HepG2 (cell line): ENCODE measurements at regions not wholly inside any gene's neighbourhood (a gene's known extent, or its start where the extent isn't known, plus 50 kb on each side); places are given as distances from the start of the nearest gene placed in this dataset.

ENCODE experiments used
- ATAC-seq: fragments of 200-7000 bp; cut with Tn5 transposase; 3 replicates; pipeline ENCODE4 v1.9.1; 2020; ENCODE audit warnings: mild to moderate bottlenecking, moderate library complexity
- BruUV-seq: library from RNA; stranded (reverse); fragments of 400-500 nt; replicated peaks from 2 replicates; lab custom pipeline; 2021; lab: Mats Ljungman, UMichigan
- CTCF ChIA-PET: fragments of 300-600 bp; formaldehyde crosslinking; extraction: SDS; loops from one replicate; lab custom pipeline; 2021; ENCODE audit warnings: low total read pairs, inconsistent platforms, low intra/inter-chr PET ratio; lab: Yijun Ruan, JAX
- POLR2A ChIA-PET: fragments of 350-600 bp; sonication (Branson Sonifier 250); formaldehyde crosslinking; loops from one replicate; lab custom pipeline; 2020; ENCODE audit warnings: antibody characterized with exemption, inconsistent platforms; lab: Yijun Ruan, JAX
- DNase-seq: peaks from one replicate; pipeline ENCODE4 v3.0.0-alpha.2; 2015; ENCODE audit warnings: low spot score
- FAIRE-seq: peaks from 3 replicates; lab custom pipeline; 2011; peaks lifted over from hg19 to GRCh38; lab: Jason Lieb, UNC
- H2AFZ ChIP-seq: one replicate; pipeline ENCODE4 v1.6.1; 2011; ENCODE audit warnings: low read length, inconsistent platforms
- H3K27ac ChIP-seq: fragments of 300-600 bp; 3 replicates; pipeline ENCODE4 v1.8.0; 2011; ENCODE audit warnings: mixed run types, mild to moderate bottlenecking, mixed read lengths, low read length, inconsistent platforms; ENCODE audit not compliant: insufficient read depth; ENCODE audit errors: extremely low read length
- H3K27me3 ChIP-seq, 2 experiments: fragments of 200-600 bp in 1 of 2; 2 replicates in 1 of 2; 3 replicates in 1 of 2; pipeline versions ENCODE4 v1.6.0 to v1.8.0; 2011; ENCODE audit warnings: low read length in 2 of 2, mild to moderate bottlenecking in 2 of 2, moderate library complexity in 2 of 2, inconsistent platforms in 1 of 2; ENCODE audit not compliant: insufficient read depth in 2 of 2, control insufficient read depth in 1 of 2
- H3K36me3 ChIP-seq, 2 experiments: fragments of 200-600 bp in 1 of 2; replicated peaks in 1 of 2; 2 replicates in 1 of 2; 3 replicates in 1 of 2; pipeline versions ENCODE4 v1.5.1 to v1.8.0; 2011; ENCODE audit warnings: low read length in 2 of 2, inconsistent platforms in 1 of 2; ENCODE audit not compliant: insufficient read depth in 2 of 2, control insufficient read depth in 1 of 2
- H3K4me1 ChIP-seq: 2 replicates; pipeline ENCODE4 v1.5.1; 2012; ENCODE audit warnings: low read length, inconsistent platforms; ENCODE audit not compliant: insufficient read depth
- H3K4me2 ChIP-seq: 2 replicates; pipeline ENCODE4 v1.6.0; 2011; ENCODE audit warnings: low read depth, low read length, inconsistent platforms
- H3K4me3 ChIP-seq, 3 experiments: fragments of 200-600 bp in 1 of 3; sonication (generic), shearing (Covaris generic) in 1 of 3; replicated peaks in 1 of 3; 2 replicates each; pipeline ENCODE4 v1.5.1; 2011 to 2016; ENCODE audit warnings: low read length in 3 of 3, inconsistent platforms in 2 of 3, low read depth in 2 of 3, mild to moderate bottlenecking in 2 of 3, control low read depth in 1 of 3, mixed read lengths in 1 of 3; ENCODE audit not compliant: insufficient read depth in 1 of 3
- H3K79me2 ChIP-seq: one replicate; pipeline ENCODE4 v1.6.1; 2011; ENCODE audit warnings: low read length, inconsistent platforms; ENCODE audit not compliant: insufficient read depth
- H3K9ac ChIP-seq: 2 replicates; pipeline ENCODE4 v1.6.0; 2011; ENCODE audit warnings: mild to moderate bottlenecking, low read depth, low read length, inconsistent platforms; ENCODE audit not compliant: insufficient read depth
- H3K9me3 ChIP-seq: 2 replicates; pipeline ENCODE4 v1.5.1; 2012; ENCODE audit warnings: mild to moderate bottlenecking, low read length
- H4K20me1 ChIP-seq: 2 replicates; pipeline ENCODE4 v1.6.0; 2011; ENCODE audit warnings: inconsistent platforms, mild to moderate bottlenecking, low read length, moderate library complexity; ENCODE audit not compliant: insufficient read depth
- DZIP1 ChIP-seq: sonication (generic); formaldehyde crosslinking; IDR thresholded peaks from 2 replicates; pipeline ENCODE4 v1.5.0; 2020; ENCODE audit warnings: mild to moderate bottlenecking, missing genetic modification reagents
- POGK ChIP-seq: sonication (generic); formaldehyde crosslinking; conservative IDR thresholded peaks from 2 replicates; pipeline ENCODE4 v1.8.0; 2022; ENCODE audit warnings: mild to moderate bottlenecking, moderate library complexity, missing genetic modification reagents
- ZSCAN12 ChIP-seq: sonication (generic); formaldehyde crosslinking; IDR thresholded peaks from 2 replicates; pipeline ENCODE4 v1.9.0; 2021; ENCODE audit warnings: mild to moderate bottlenecking, missing genetic modification reagents
- WGBS: methylation state at CpG from one replicate; pipeline ENCODE4 v1.1.6; 2017; ENCODE audit warnings: low lambda C conversion rate; 5-methylcytosine and 5-hydroxymethylcytosine counted together
- in situ Hi-C: cut with HindIII; loops from 2 replicates; pipeline ENCODE4 v1.10.0; 2017; ENCODE audit warnings: low pct_unique_long_range_greater_than_20kb; ENCODE audit not compliant: extremely low pct_ligation_motif_present
- intact Hi-C: fragments of 100-400 bp; cut with micrococcal nuclease; formaldehyde crosslinking; loops from one replicate; pipeline ENCODE4 v1.10.0; 2022; ENCODE audit not compliant: unreplicated experiment
- TF ChIP-seq, protein P1 (sequence below): sonication (generic); formaldehyde crosslinking; IDR thresholded peaks from 2 replicates; pipeline ENCODE4 v1.4.0; 2020; ENCODE audit warnings: mild to moderate bottlenecking, missing genetic modification reagents

- TF ChIP-seq ZSCAN12 (CRISPR knock-in tag) = no peak
- no peak for TF ChIP-seq DZIP1
- TF ChIP-seq, protein P1, sequence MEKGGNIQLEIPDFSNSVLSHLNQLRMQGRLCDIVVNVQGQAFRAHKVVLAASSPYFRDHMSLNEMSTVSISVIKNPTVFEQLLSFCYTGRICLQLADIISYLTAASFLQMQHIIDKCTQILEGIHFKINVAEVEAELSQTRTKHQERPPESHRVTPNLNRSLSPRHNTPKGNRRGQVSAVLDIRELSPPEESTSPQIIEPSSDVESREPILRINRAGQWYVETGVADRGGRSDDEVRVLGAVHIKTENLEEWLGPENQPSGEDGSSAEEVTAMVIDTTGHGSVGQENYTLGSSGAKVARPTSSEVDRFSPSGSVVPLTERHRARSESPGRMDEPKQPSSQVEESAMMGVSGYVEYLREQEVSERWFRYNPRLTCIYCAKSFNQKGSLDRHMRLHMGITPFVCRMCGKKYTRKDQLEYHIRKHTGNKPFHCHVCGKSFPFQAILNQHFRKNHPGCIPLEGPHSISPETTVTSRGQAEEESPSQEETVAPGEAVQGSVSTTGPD (CRISPR knock-in tag) = no peak
- no peak for TF ChIP-seq POGK (CRISPR knock-in tag)
- no peak overlapping the region for H3K4me2 ChIP-seq
- no peak for FAIRE-seq
- no peak for ATAC-seq
- no peak overlapping the region for H3K27ac ChIP-seq
- H2AFZ ChIP-seq = no peak overlapping the region
- ChIA-PET POLR2A (no interaction called here), CTCF (no interaction called here)
- no peaks in the 10 kb centered on the region for H3K4me1 ChIP-seq
- H3K4me3 ChIP-seq = no peak overlapping the region
- no peaks in the 10 kb centered on the region for H4K20me1 ChIP-seq
- 29% methylated on average over 3 of the region's 3 CpGs for WGBS
- no peak overlapping the region for H3K9ac ChIP-seq
- DNase-seq = no peak
- peaks cover 2 to 23% of the 10 kb centered on the region in 2 experiments; a peak in 4 of 5 replicates for H3K27me3 ChIP-seq
- H3K36me3 ChIP-seq = no peaks in the 10 kb centered on the region
- H3K9me3 ChIP-seq = no peaks in the 10 kb centered on the region
- H3K79me2 ChIP-seq = no peaks in the 10 kb centered on the region
- intact Hi-C loops = no loop called here
- no TSS peak for BruUV-seq
- in situ Hi-C loops = no loop called here
Measured at GRCh38 chr10:43966571-43966965, 317.9 kb upstream of the ZNF32 start.
